Hypothalamus (tissue), 51 donors: ENCODE measurements at regions not wholly inside any gene's neighbourhood (a gene's known extent, or its start where the extent isn't known, plus 50 kb on each side); places are given as distances from the start of the nearest gene placed in this dataset.

Source experiments
- DNase-seq, 51 donors: peaks; one replicate each; lab custom pipeline; 2025; lab: John Stamatoyannopoulos, UW

GRCh38 chr2:862355-862687 lies 88.3 kb upstream of the SNTG2 start:
- DNase-seq: no peak

GRCh38 chr2:861655-862354 lies 88.8 kb upstream of the SNTG2 start:
- peak in 1 of 51 donors; percentile 28 for DNase-seq

GRCh38 chr2:860259-860855 lies 90.3 kb upstream of the SNTG2 start:
- DNase-seq: no peak

GRCh38 chr2:858646-859045 lies 92.0 kb upstream of the SNTG2 start:
- DNase-seq: no peak

DNA sequence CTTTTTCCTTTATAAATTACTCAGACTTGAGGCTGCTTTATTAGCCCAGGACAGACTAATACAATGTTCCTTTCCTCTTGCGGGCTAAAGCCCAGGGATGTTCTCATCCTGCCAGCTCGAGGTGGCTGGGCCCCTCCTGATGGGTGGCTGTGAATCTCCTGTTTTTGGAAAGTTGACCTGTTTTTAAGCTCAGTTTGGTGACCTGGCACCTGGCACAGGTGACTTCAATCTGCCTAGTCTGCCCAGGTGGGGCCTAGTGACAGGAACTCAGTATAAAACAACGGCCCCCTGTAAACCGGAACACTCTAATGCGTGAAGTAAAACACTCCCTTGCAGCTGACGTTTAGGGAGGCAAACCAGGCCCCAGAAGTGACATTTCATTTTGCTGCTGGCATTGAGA lies 92.7 kb upstream of the SNTG2 start:
- no peak for DNase-seq

DNA sequence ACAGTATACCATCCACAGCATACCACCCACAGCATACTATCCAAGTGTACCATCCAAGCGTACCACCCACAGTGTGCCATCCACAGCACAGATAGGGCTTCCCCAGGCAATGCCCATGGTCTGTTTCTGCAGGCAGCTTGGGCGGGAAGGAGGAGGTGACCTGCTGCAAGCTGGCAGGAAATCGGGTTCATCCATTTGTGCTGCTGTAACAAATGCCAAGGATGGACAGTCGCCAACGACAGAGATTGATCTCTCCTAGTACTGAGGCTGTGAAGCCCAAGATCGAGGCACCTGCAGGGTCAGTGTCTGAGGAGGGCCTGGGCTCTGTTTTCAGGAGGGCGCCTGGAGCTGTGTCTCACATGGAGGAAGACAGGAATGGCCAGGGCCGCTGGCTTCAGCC lies 93.6 kb upstream of the SNTG2 start:
- DNase-seq: no peak

DNA sequence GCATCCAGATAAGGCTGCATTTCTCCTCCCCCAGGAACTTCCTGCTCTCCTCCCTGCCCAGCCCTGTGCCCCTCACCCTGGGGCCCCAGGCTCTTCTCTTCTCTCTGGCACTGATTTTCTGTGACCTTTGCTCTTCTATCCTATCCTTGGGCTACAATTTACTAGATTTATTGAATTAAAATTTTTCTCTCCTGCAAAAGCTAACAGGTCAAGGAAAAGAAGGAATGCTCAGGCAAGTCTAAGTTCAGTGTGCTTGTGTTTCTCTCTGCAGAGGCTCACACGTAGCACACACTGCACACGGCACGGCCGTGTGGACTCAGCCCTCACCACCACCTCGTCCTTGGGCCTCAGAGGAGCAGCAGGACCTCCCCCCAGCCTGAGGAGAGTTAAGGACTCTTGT lies 94.2 kb upstream of the SNTG2 start:
- no peak for DNase-seq

- DNase-seq: no peak
These were observed 94.6 kb upstream of the SNTG2 start for GRCh38 chr2:856041-856440.

- DNase-seq: no peak
These were observed 95.5 kb upstream of the SNTG2 start for GRCh38 chr2:855177-855576.

- peak in 3 of 51 donors; percentile 1 to 10 (median 7) for DNase-seq
These were observed 96.2 kb upstream of the SNTG2 start for GRCh38 chr2:854460-854859.

DNA sequence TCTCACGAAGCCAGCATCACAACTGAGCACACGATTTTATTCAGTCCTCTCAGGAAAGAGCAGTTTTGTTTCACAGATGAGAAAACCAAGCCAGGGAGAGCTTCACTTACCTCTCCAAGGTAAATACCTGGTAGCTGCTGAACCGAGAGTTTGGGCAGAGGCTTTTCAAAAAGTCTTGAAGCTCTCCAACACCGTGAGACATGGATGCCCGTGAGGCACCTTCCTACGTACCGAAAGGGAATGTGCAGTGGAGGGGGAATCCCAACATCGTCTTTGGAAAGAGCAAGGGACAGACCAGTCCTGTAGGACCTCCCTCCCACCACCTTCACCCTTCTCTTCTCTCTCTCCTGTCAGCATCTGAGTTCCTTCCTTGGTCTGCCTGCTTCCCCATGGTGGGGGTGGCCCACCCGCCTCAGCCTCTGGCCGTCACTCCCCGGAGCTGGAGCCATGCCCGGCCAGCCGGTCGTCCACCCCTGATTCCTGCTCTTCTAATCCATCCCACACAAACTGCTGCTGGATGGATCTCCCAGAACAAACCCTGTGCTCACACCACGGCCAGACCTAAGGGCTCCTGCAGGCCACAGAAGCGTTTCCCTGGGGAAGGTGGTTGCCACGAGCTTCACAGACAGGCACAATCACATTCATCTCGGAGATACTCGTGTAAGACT lies 97.3 kb upstream of the SNTG2 start:
- DNase-seq: no peak

DNA sequence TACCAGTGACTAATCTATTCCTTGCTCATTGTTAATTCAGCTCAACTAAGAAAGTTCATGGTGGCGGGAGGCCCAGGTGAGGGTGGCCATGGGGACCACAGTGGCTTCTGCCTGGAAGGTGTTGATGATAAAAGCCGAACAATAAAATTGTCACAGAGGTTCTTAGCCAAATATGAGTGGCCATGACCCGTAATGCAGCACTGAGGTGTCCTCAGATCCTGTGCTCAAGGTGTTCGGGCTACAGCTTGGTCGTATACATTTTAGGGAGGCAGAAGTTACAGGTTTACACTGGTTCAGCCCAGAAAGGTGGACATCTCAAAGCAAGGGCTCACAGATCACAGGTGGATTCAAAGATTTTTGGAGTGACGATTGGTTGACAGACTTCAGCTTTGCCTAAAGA lies 98.5 kb upstream of the SNTG2 start:
- DNase-seq: no peak

DNA sequence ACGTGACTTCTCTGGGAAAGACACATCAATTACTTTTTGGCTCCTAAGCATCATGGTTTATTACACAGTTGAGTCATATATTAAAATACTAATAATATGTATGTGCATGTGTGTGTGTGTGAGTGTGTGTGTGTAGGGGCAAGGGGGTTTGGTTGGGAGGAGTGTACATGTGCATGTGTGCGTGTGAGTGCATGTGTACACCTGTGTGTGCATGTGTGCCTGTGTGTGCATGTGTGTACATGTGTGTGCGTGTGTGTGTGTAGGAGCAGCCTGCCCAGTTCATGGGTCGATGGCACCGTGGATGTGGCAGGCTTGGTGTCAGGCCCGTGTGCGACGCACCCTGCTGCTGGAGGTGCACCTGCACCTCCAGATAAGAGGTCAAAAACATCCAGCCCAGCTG lies 99.0 kb upstream of the SNTG2 start:
- no peak for DNase-seq

GRCh38 chr2:851078-851477 lies 99.6 kb upstream of the SNTG2 start:
- DNase-seq: no peak

DNA sequence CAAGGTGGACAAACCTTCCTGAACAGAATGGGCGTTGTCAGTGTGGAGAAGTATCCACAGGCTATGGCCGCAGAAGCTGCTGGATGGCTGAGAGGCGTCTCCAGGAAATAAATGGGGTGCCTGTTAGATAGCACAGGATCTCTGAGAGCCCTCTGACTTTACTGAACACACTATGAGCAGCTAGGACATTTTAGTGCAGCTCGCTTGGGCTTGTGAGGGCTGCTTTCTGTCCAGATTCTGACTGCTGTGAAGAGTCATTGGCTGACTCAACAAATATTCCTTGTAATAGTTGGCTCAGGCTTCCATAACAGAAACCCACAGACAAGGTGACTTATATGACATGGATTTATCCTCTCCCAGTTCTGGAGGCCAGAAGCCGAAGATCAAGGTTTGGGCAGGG lies 100.2 kb upstream of the SNTG2 start:
- DNase-seq: no peak

DNA sequence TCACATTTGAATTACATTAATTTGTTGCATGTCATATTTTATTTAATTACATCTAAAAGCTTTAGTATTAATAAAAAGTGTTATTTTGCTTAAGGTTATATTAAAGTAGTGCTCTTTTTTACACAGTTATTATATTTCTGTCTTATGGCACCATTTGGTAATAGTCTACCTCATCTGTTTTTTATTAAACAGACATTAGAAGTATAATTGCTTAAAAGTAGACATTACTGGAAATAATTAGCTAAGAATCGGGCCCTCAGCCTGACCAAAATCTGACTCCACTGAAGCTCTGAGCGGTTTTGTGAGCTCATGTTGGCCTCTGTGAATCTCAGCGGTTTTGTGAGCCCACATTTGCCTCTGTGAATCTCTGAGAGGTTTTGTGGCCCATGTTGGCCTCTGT lies 102.5 kb upstream of the SNTG2 start:
- DNase-seq: no peak

GRCh38 chr2:847669-848068 lies 103.0 kb upstream of the SNTG2 start:
- DNase-seq: no peak

DNA sequence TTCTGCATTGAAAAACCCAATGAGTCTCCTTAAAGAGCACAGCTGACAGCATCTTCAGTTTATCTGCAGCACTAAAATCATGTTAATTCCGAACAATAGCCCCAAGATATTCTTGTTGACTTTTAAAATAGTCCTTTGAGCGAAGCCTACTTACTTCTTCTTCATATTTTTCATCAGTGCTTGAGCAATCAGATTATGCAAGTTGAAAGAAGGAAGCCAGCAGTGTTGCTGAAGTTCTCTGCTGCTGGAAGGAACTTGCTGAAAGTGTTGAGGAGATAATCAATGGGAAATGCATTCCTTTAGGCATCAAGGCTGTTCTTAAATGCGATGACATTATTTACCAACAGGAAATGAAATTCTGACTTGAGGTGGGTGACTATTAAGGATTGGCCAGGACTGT lies 105.9 kb upstream of the SNTG2 start:
- DNase-seq: no peak

DNA sequence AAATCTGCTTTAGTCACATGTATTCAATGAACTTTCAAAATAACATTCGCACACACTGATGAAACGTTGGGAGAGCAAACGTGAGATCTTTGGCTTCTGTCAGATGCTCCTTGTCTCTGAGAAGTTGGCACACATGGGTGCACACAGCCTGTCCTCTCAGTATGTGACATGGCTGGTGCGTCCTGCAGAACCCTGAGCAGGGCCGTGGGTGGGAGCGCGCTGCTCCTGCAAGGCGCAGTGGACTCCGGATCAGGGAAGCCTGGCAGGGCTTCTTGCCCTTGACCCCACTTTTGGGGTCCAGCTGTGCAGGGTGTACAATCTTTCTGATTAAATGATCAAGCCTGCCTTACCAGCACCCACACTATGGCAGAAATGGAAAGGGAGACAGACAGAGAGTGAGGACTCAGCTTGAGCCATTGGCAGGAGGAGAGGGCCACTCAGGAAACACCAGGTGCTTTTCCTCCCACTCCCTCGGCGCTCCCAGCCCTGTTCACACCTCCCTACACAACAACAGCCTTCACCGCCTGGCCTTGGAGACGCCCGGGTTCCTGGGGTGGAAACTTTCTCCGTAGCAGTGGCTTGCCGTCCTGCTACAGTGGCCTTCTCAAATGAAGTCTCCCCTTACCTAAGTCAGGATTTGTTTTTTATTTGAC lies 108.4 kb upstream of the SNTG2 start:
- DNase-seq: no peak

- no peak for DNase-seq
These were observed 109.6 kb upstream of the SNTG2 start for GRCh38 chr2:841036-841435.

- DNase-seq: no peak
These were observed 116.4 kb upstream of the SNTG2 start for GRCh38 chr2:834233-834632.

DNA sequence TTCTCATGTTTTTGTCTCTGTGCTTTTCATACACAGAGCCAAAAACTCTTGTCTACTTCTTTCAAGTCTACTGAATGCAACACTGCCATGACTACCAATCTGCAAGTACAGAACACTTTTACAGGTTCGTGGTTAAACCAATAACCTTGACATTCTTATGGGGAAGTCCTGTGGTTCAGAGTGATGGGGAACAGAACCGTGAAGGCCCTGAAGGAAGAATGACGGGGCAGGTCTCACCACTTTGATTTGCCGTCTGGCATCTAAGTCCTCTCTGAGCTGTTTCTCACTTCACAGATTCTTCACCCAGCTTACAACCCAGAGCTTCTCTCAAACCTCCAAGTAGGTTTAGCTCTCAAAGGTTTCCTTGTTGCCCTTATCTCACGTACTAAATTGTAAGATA lies 117.5 kb upstream of the SNTG2 start:
- no peak for DNase-seq
